B cell (primary cell): ENCODE measurements at regions not wholly inside any gene's neighbourhood (a gene's known extent, or its start where the extent isn't known, plus 50 kb on each side); places are given as distances from the start of the nearest gene placed in this dataset.

Experiments
- CTCF ChIP-seq: fragments of 200-600 bp; IDR thresholded peaks from one replicate; pipeline ENCODE4 v1.8.0; 2022; ENCODE audit warnings: antibody characterized with exemption, mild to moderate bottlenecking
- EZH2 ChIP-seq: IDR thresholded peaks from 2 replicates; pipeline ENCODE4 v1.6.1; 2012; ENCODE audit warnings: borderline replicate concordance, low read depth, mild to moderate bottlenecking, moderate library complexity, low read length; ENCODE audit not compliant: insufficient read depth, poor library complexity, severe bottlenecking

DNA sequence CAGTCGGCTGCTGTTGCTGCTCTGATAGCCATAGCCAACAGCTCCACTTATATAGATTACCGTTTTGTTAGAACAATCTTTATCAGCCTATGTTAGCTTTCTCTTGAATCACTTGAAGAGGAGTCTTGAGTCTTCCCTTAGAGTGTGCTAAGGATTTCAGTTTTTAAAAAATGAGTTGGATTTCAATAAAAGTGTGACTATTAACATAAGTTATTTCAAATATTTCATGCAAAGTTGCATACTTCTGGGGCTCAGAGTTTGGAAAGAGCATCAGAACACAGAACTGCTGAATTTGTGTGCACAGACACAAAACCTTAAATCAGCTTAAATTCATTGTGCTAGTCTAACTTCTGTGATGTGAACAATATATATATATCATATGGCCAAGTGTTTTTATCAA is 174.7 kb downstream of the MTX2 start:
- TF ChIP-seq CTCF: no peak
- TF ChIP-seq EZH2: no peak
